HG03439 (cell line): ENCODE measurements at regions not wholly inside any gene's neighbourhood (a gene's known extent, or its start where the extent isn't known, plus 50 kb on each side); places are given as distances from the start of the nearest gene placed in this dataset.

ENCODE experiments used
- ATAC-seq: cut with Tn5 transposase; IDR thresholded peaks from one replicate; pipeline ENCODE4 v1.9.1; 2021; ENCODE audit warnings: mild to moderate bottlenecking, moderate library complexity; ENCODE audit not compliant: unreplicated experiment

DNA sequence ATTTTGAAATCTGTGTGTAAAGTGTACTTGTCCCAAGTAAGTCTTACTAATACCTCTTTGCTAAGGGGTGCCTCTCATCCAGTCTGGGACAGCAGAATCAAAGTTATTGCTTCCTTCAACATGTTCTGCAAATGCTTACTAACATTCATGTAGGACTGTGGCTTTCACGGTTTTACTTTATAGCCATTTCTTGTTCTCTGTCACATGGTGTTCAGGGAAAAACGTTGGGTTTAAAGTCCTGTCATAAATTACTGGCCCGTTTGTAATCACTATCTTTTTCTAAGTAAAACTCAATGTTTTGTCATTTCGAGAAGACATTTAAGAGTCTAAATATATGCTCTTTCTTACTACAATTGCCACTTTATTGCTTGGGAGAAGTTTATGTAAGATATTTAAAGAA lies 321.1 kb downstream of the STIM2 start:
- no peak for ATAC-seq

DNA sequence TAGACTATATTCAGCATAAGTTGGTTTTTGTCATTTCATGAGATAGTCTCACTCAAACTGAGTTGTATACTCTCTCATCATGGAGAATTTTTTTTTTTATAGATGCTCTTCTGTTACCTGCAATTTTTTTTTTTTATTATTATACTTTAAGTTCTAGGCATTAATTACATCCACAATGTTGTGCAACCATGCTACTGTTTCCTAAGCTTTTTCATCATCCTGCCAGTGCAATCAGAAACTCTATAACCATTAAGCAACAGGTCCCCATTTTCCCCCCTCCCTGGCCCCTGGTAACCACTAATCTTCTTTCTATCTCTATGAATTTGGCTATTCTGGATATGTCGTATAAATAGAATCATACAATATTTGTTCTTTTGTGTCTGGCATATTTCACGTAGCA lies 321.6 kb downstream of the STIM2 start:
- ATAC-seq, result no peak

DNA sequence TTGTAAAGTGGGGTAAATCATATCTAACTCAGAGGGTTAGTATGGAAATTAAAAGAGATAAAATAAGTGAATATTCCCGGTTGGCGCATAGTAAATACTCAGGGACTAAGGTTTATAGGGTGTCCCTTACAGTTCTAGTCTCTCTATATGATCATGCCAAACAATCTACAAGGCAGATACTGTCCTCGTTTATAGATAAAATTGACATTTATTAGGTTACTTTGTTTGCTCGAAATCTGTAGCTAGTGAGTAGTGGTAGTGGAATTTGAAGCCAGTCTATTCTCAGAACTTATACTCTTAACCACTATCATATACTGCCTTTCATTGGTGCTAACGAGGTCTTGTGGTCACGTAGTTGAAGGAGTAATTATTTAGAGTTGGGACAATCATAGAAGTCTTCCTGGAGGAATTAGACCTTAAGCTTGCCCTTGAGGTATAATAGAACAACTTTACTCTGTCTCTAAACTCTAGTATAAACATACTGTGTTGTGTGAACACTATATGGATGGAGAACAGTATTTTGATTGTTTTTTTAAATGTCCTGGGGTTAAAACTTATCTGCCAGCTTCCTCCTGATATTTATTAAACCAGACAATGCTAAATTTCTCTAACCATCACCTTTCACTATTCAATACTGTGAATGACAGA lies 324.0 kb downstream of the STIM2 start:
- ATAC-seq, result no peak

DNA sequence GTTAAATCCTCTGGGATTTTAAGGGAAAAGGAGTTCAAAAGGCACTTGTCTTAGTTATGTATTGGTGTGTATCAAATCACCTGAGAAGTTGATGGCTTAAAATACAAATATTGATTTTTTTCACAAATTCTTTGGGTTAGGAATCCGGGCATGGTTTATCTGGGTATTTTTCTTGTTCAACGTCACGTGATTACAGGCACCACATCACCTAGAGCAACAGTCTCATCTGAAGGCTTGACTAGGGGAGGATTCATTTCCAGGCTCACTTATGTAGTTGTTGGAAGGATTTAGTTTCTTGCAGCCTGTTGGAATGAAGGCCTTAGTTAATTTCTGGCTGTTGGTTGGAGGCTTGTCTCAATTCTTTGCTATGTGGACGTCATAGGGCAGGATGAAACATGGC lies 326.1 kb downstream of the STIM2 start:
- no peak for ATAC-seq

DNA sequence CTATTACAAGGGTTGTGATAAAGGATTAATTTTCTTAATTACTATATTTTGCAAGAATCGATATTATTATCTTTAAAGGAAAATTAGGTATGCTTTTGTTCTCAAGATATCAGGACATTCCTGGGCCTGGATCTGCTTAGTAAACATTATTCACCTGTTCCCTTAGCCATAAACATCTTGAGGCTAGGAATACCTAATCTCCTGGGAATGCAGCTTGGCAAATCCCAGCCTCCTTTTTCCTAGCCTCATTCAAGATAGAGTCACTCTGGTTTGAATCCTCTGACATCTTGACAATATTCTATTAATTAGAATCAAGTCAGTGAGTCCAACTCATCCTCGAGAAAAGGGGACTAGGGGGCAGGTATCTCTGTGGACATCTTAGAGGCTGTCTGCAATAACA lies 327.1 kb downstream of the STIM2 start:
- ATAC-seq, result no peak

DNA sequence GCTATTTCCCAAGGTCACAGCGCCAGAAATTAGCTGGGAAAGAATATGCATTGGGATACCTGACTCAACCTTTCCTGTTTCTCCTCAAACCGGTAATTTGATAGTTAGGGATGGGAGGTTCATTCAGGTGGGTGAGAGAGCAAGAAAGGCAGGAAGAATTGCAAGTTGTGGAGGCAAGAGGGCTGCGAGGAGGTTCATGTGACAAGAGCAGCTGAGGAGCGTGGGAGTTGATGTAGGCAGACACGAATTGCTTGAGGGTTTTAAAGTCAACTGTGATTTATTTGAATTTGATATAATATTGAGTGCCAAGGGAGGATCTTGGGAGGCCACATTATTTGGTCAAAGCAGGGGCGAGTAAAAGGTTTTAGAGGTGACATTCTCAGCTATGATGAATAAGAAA lies 329.0 kb downstream of the STIM2 start:
- ATAC-seq, result no peak

DNA sequence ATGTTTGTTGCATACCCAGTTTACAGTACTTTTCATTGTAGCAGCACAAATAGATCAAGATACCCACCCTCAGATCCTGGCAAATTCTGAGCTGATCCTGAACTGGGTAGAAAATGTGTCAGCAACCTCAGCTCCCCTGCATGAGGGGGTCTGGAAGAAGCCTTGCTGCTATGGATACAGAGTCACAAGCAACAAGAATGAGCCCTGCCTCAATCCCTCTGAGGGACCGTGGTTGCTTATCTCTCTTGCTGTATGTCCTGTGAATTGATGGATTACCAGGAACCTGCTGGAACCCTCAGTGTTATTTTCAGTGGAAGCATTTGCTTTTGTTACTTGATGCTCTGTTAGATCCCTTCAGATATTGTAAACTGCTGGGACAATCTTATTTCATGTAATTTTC lies 331.0 kb downstream of the STIM2 start:
- no peak for ATAC-seq

DNA sequence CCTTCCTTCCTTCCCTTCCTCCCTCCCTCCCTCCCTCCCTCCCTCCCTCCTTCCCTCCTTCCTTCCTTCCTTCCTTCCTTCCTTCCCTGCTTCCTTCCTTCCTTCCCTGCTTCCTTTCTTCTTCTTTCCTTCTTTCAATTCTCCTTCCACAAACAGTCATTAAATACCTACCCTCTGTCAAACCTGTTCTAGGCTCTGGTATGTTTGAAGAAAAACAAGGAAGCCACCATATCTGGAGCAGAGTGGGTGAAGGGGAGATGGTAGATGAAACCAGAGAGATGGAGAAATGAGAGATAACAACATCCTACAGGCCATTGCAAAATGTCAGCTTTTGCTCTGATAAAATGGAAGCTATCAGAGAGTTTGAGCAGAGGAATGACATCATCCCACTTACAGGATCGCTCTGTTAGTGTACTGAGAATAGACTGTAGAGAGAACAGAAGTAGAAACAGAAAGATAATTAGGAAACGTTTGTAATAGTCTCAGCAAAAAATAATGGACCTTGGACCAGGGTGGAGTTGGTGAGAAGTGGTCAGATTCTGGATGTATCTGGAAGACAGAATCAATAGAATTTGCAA lies 334.0 kb downstream of the STIM2 start:
- ATAC-seq, result no peak

DNA sequence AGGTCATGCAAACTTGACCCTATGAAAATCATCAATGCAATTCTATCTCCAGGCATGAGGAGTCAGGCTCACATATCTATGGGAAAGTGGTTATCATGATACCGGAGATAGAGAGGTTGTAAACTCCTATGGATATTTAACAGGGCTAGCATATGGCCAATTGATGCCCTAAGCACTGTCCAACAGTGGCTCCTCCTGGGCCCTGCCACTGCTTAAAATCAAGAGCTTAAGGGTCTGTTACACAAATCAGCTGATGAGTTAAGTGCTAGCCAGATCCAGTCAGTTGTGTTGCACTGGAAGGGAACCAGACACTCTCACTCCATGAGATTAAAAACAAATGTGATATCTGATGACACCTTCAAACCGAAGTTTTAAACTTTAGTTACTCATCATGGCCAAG lies 337.6 kb downstream of the STIM2 start:
- no peak for ATAC-seq

DNA sequence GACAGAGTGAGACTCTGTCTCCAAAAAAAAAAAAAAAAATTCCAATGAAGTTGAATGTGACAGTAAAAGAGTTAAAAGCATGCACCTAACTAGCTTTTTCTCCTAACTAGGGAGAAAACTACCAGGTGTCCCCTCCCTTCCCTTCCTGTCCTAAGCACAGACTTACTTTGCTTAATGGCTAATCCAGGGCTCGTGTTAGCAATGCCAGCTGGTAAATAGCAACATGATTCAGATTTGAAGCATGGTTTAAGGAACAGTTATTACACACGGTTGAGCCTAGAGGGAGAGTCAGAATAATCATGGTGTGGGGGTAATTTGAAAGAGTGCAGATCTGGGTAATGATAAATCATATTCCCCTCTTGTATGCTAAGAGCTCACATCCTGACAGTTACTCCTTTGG lies 338.3 kb downstream of the STIM2 start:
- ATAC-seq, result no peak

DNA sequence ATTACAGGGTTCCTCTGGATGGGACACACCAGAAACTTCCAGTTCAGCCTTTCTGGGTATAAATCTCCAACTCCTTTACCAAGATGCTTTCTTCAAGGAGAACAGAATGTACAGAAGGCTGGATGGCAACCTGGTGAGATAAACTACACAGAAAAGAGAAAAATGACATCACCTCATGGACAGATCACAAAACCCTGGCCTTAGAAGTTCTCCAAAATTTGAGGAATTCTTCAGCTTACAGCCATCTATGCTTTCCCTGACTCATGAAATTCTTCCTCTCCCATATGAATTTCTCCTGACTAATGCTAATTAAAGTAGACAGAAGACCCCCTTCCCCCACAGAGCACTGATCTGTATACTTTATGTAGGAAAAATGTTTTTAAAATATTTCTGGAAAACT lies 345.4 kb downstream of the STIM2 start:
- ATAC-seq, result no peak

DNA sequence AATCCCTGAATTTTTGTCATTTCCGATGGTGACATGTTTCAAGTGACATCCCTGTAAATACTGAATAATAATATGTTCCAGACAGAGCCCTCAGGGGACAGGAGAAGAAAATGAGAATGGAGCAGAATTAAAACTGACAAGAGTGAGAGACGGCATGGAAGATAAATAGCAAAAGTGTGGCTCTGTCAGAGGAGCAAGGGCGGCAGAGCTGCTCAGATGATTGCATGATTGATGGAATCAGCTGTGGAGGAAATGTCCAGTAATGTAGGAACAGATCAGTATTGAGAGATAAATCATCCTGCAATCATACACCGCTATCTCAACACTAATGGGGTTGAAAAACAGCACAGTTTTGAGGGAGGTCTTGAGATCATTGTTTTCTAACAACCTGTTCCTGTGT lies 350.3 kb downstream of the STIM2 start:
- ATAC-seq, result no peak

DNA sequence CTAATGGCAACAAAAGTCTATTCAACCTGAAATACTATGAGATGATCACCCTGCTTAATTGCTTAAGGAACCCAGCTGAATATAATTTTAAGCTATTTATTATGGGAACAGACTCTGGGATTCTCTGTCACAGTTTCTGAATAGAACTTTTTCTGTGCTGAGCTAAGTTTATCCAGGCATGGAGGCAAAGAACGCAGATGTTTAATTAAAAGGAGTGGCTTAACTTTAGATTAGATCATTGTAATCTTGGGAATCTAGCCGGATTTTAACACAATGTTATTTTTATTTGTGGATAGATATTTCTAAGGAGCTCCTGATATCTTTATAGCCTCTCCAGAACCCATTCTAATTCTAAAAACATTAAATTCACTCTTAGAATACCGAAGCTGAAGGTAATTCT lies 353.4 kb downstream of the STIM2 start:
- ATAC-seq, result no peak

DNA sequence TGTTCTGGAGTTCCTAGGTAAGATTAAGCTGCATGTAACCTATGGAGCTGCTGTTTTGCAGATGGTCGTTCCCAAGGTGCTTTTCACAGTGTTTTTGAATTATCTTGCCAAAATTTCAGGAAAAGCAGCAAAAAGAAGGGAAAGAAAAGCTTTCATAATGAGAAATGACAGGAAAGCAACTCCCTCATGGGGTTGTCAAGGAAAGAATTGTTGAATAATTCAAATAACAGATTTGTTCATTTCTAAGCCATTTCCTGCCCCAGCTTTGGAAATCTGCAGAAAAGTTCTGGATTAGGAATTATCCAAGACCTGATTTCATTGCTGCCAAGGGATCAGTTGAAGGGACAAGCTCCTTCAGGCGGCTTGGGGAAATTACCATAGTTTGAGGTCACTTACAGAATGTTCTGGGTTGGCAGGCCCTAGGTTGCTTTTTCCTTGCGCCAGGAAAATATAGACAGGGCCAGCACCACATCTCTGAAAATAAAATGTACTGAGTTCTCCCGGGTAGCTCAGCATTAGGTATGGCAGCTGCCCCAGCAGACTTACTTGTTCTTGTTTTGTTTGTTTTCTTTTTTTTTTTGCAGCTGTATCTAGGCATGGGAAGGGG lies 354.7 kb downstream of the STIM2 start:
- no peak for ATAC-seq

DNA sequence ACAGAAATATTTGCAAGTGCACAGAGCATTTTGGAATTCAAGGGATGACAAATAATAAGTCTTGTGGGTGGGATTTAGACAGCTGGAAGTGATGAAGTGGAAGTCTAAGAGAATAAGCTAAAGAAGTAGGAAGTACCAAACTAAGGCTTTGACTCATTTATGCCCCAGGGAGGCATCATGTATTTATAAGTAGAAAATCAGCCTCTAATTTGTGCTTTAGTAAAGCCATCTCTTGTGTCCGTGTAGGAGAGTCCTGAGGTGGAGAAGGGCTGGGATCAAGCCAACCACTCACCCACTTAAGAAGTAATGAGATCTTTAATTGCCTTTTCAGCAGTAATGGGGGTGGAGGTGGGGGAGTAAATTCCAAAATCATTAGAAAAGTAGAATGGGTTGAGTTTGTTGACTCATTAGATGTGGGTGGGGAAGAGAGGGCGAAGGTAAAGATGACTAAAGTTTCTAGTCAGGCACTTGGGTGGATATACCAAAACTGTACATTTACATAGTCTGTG lies 356.7 kb downstream of the STIM2 start:
- ATAC-seq, result no peak

DNA sequence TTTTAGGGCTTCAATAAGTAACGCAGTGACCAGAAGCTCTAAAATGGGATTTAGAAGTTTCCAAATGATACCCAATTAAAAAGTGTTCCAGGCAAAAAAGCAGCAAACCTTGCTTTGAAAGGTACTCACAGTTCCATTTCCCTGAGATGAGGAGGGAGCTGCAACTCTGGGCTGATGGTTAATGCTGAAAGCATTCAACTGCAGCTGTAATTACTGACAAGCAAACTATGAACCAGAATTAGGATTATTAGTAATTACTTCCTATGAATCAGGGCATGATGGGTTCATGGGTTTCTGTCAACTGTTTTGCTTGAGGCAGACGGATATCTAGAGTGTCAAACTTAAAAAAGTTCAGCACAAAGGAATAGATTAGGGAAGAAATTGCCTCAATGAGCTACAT lies 357.4 kb downstream of the STIM2 start:
- no peak for ATAC-seq

DNA sequence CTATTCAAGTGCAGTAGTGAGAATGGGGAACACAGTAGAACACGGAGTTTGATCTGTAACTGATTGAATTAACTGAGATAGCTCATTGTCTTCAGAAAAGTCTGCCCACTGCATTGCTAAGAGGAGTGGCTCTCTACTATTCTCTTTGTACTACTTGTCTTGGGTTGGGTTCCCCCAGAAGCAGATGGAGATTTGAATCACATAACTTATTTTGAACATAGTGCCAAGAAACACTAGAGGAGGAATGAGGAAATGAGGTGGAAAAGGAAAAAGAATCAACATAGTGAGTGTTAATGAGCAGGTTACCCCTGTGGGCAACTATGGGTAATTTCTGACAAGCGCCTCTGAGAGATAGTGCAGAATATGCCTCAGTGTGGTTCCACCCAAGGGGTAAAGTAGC lies 362.7 kb downstream of the STIM2 start:
- ATAC-seq, result no peak

DNA sequence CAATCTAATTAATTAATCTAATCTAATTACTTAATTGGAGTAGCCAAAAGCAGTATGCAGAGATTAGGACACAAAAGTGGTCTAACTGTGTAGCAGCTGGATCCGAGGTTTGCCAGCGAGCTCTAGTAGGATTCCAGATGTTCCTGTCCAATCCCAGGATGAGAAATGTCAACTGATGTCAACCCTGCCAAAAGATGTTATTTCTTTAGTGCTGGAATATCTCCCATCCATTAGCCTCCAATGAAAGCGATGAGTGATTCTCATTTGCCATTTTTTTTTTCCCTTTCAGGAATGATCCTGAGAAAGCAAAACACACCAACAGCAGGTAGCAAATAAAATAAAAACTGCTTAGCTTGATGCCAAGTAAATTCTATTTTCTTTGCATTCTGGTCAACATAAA lies 372.9 kb downstream of the STIM2 start:
- ATAC-seq, result no peak

DNA sequence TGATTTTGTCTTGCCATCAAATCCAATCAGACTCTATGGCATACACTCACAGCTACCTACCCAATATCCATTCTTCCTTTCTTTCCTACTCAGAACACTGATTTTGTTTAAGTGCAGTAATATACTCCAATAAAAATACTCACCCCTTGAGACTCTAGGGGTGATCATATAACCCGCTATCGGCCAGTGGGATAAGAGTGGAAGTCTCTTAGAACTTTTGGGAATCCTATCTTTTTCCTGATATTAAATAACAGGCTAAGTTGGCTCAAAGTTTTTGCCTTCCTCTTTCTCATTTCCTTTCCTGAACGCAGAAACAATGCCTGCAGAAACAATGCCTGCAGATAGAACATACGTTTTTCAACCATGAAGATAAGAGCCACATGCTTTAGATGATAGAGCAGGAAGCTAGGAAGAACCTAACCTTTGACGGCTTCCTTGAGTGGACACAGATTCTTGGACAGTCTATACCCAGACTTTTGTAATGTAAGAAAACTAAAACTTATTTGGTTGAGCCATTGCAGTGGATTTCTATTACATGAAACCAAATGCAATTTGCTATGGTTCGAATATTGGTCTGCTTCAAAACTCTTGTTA lies 373.8 kb downstream of the STIM2 start:
- ATAC-seq, result no peak

DNA sequence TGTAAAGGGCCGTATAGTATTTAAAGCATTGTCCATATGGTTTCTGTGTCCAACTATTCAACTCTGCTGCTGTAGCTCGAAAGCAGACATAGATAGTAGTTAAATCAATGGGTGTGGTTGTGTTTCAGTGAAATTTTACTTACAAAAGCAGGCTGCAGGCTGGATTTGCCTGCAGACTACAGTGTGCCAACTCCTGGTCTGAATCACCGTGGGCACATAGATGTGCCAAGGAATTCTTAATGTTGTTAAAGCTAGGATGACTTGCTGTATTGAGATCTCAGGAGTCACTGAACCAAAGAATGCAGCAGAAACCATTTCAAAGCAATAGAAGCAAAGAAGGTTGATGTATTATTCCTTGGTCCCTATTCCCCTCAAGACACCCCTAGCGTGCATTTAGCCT lies 379.0 kb downstream of the STIM2 start:
- ATAC-seq, result no peak

DNA sequence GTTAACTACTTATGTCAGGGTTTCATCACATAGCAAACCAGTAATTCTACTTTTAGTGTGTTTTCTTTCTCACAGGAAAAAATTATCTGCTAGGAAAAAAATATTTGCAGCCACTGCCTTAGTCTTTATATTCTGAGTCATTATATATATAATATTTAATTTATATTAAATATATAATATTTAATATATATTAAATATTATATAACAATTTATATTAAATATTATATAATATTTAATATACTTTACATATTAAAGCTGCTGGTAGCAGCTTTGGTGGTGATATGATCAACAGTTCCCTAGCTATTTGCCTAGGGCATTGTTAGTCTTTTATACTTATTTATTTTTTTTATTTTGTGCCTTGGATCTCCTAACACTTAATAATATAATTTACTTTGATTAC lies 381.6 kb downstream of the STIM2 start:
- no peak for ATAC-seq

DNA sequence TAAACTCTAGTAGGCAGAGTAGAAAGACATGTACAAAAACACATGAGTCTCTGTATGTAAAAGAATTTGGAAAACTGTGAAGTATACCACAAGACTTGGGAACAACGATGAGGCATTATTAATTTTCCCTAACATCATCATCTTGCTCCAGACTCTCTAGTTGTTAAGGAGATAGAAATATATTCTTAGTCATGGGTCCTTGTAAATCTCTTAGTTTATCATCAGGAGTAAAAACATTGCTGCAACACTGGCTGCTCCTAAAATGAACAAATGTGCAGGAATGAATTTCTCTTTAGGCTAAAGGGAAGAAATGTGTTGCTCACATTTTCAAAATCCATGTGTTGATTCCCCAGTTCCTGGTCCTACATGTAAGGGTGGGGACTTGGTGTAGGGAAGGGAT lies 384.6 kb downstream of the STIM2 start:
- no peak for ATAC-seq
